OCI-LY3 (cell line): ENCODE measurements at regions not wholly inside any gene's neighbourhood (a gene's known extent, or its start where the extent isn't known, plus 50 kb on each side); places are given as distances from the start of the nearest gene placed in this dataset.

Experiments used
- CTCF ChIP-seq: fragments of 200-600, 300-600 bp; sonication (generic); IDR thresholded peaks from 2 replicates; pipeline ENCODE4 v1.5.1; 2014; ENCODE audit warnings: antibody characterized with exemption, low read length, low read depth
- EZH2phosphoT487 ChIP-seq: fragments of 200-600 bp; shearing (Covaris generic); IDR thresholded peaks from 2 replicates; pipeline ENCODE4 v1.6.1; 2018; ENCODE audit warnings: antibody characterized with exemption, mixed run types, low read depth

DNA sequence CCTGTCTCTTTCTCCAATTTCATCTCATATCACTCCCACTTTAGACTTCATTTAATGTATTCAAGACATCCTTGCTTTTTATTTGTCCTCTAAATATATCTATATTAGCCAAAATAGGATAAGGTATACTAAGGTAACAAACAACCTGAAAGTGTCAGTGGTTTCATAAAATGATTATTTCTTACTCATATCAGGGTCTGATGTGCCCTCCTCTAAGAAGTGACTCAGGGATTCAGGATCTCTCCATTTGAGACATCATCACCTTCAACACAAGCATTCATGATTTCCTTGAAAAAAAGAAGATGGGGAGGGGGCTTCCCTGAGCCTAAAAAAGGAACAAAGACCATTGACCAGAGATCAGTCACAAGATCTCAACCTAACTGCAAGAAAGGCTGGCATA, 131.4 kb upstream of the POU2AF2 start:
- no peak for TF ChIP-seq CTCF
- no peak for TF ChIP-seq EZH2phosphoT487
